ENCODE measurements at regions not wholly inside any gene's neighbourhood (a gene's known extent, or its start where the extent isn't known, plus 50 kb on each side); places are given as distances from the start of the nearest gene placed in this dataset.

GRCh38 chr2:163518762-163519161, 217.0 kb downstream of the FIGN start:
- Histone ChIP-seq H3K18ac (ENCODE audit: low read length) (no peak overlapping the region), H4K8ac (ENCODE audit: low read depth, low read length) (no peak overlapping the region), H2BK120ac (ENCODE audit: insufficient read depth, low read length, poor library complexity) (no peak overlapping the region), H3K36me3 (ENCODE audit: control insufficient read depth in 1 of 2, insufficient read depth in 2 of 2, low read length in 2 of 2) (no peaks in the 10 kb centered on the region), H2AK5ac (ENCODE audit: low read length) (no peak overlapping the region), H3K9me3 (ENCODE audit: insufficient read depth, low read depth, low read length) (no peaks in the 10 kb centered on the region), H3K79me1 (ENCODE audit: low read length) (no peaks in the 10 kb centered on the region), H3K79me2 (ENCODE audit: control insufficient read depth, insufficient read depth, low read length, poor library complexity) (no peaks in the 10 kb centered on the region), H2BK5ac (ENCODE audit: low read depth, low read length, poor library complexity) (no peak overlapping the region), H3K27ac (ENCODE audit: low read depth, low read length) (no peak overlapping the region), H3K4me1 (ENCODE audit: control insufficient read depth in 1 of 2, insufficient read depth in 2 of 2, low read length in 2 of 2) (no peaks in the 10 kb centered on the region), H3K4ac (ENCODE audit: low read depth, low read length) (no peak overlapping the region), H3K9ac (ENCODE audit: low read length) (no peak overlapping the region), H3K27me3 (ENCODE audit: insufficient read depth, low read length) (no peaks in the 10 kb centered on the region), H4K12ac (ENCODE audit: low read depth, low read length) (no peak overlapping the region), H3K23ac (ENCODE audit: low read length) (no peak overlapping the region), H3K14ac (ENCODE audit: low read length) (no peak overlapping the region), H4K91ac (ENCODE audit: low read depth, low read length) (no peak overlapping the region), H3K4me3 (ENCODE audit: low read depth, low read length) (no peak overlapping the region), H2BK12ac (ENCODE audit: low read length) (no peak overlapping the region), H2AFZ (ENCODE audit: insufficient read depth, low read length, poor library complexity) (no peak overlapping the region), H3K4me2 (ENCODE audit: low read length) (no peak overlapping the region)
- WGBS (ENCODE audit: extremely low coverage, insufficient coverage, insufficient read length) = no CpG with 5 or more reads among the region's 2 CpGs
- no peak for DNase-seq

- no peak for DNase-seq
- Histone ChIP-seq H3K4ac (ENCODE audit: low read depth, low read length) (no peak overlapping the region), H3K27ac (ENCODE audit: low read depth, low read length) (no peak overlapping the region), H3K4me3 (ENCODE audit: low read depth, low read length) (no peak overlapping the region), H3K79me2 (ENCODE audit: control insufficient read depth, insufficient read depth, low read length, poor library complexity) (no peaks in the 10 kb centered on the region), H3K27me3 (ENCODE audit: insufficient read depth, low read length) (no peaks in the 10 kb centered on the region), H3K18ac (ENCODE audit: low read length) (no peak overlapping the region), H3K14ac (ENCODE audit: low read length) (no peak overlapping the region), H3K36me3 (ENCODE audit: control insufficient read depth in 1 of 2, insufficient read depth in 2 of 2, low read length in 2 of 2) (no peaks in the 10 kb centered on the region), H2AFZ (ENCODE audit: insufficient read depth, low read length, poor library complexity) (no peak overlapping the region), H3K79me1 (ENCODE audit: low read length) (no peaks in the 10 kb centered on the region), H2BK120ac (ENCODE audit: insufficient read depth, low read length, poor library complexity) (no peak overlapping the region), H3K23ac (ENCODE audit: low read length) (no peak overlapping the region), H2AK5ac (ENCODE audit: low read length) (no peak overlapping the region), H2BK5ac (ENCODE audit: low read depth, low read length, poor library complexity) (no peak overlapping the region), H4K91ac (ENCODE audit: low read depth, low read length) (no peak overlapping the region), H2BK12ac (ENCODE audit: low read length) (no peak overlapping the region), H3K9me3 (ENCODE audit: insufficient read depth, low read depth, low read length) (no peaks in the 10 kb centered on the region), H4K12ac (ENCODE audit: low read depth, low read length) (no peak overlapping the region), H4K8ac (ENCODE audit: low read depth, low read length) (no peak overlapping the region), H3K9ac (ENCODE audit: low read length) (no peak overlapping the region), H3K4me2 (ENCODE audit: low read length) (no peak overlapping the region), H3K4me1 (ENCODE audit: control insufficient read depth in 1 of 2, insufficient read depth in 2 of 2, low read length in 2 of 2) (no peaks in the 10 kb centered on the region)
Measured at GRCh38 chr2:163515836-163516235, 220.0 kb downstream of the FIGN start.

- no CpG with 5 or more reads among the region's 3 CpGs for WGBS (ENCODE audit: extremely low coverage, insufficient coverage, insufficient read length)
- Histone ChIP-seq H4K8ac (ENCODE audit: low read depth, low read length) (no peak overlapping the region), H3K27me3 (ENCODE audit: insufficient read depth, low read length) (no peaks in the 10 kb centered on the region)
Measured at GRCh38 chr2:163505281-163505680, 230.5 kb downstream of the FIGN start.

GRCh38 chr2:163493359-163494298, 242.2 kb downstream of the FIGN start:
- Histone ChIP-seq H3K4me1 (ENCODE audit: control insufficient read depth in 1 of 2, insufficient read depth in 2 of 2, low read length in 2 of 2) (no peaks in the 10 kb centered on the region), H2BK120ac (ENCODE audit: insufficient read depth, low read length, poor library complexity) (no peak overlapping the region), H2BK12ac (ENCODE audit: low read length) (no peak overlapping the region), H3K18ac (ENCODE audit: low read length) (no peak overlapping the region), H2AFZ (ENCODE audit: insufficient read depth, low read length, poor library complexity) (no peak overlapping the region), H3K23ac (ENCODE audit: low read length) (no peak overlapping the region), H3K79me1 (ENCODE audit: low read length) (no peaks in the 10 kb centered on the region), H3K9me3 (ENCODE audit: insufficient read depth, low read depth, low read length) (peaks cover 4% of the 10 kb centered on the region), H3K27ac (ENCODE audit: low read depth, low read length) (no peak overlapping the region), H3K4me3 (ENCODE audit: low read depth, low read length) (no peak overlapping the region), H3K4ac (ENCODE audit: low read depth, low read length) (no peak overlapping the region), H3K79me2 (ENCODE audit: control insufficient read depth, insufficient read depth, low read length, poor library complexity) (no peaks in the 10 kb centered on the region), H3K4me2 (ENCODE audit: low read length) (no peak overlapping the region), H3K14ac (ENCODE audit: low read length) (no peak overlapping the region), H3K27me3 (ENCODE audit: insufficient read depth, low read length) (no peaks in the 10 kb centered on the region), H2AK5ac (ENCODE audit: low read length) (no peak overlapping the region), H4K8ac (ENCODE audit: low read depth, low read length) (no peak overlapping the region), H4K12ac (ENCODE audit: low read depth, low read length) (no peak overlapping the region), H4K91ac (ENCODE audit: low read depth, low read length) (no peak overlapping the region), H2BK5ac (ENCODE audit: low read depth, low read length, poor library complexity) (no peak overlapping the region), H3K9ac (ENCODE audit: low read length) (no peak overlapping the region), H3K36me3 (ENCODE audit: control insufficient read depth in 1 of 2, insufficient read depth in 2 of 2, low read length in 2 of 2) (no peaks in the 10 kb centered on the region)
- DNase-seq = no peak
- WGBS (ENCODE audit: extremely low coverage, insufficient coverage, insufficient read length) = no CpG with 5 or more reads among the region's 13 CpGs

More at GRCh38 chr2:163505281-163505680, 230.5 kb downstream of the FIGN start:
- H3K9me3 ChIP-seq (ENCODE audit: insufficient read depth, low read depth, low read length) = no peaks in the 10 kb centered on the region
- H4K91ac ChIP-seq (ENCODE audit: low read depth, low read length) = no peak overlapping the region
- H3K79me2 ChIP-seq (ENCODE audit: control insufficient read depth, insufficient read depth, low read length, poor library complexity) = no peaks in the 10 kb centered on the region
- H2AK5ac ChIP-seq (ENCODE audit: low read length) = no peak overlapping the region
- no peak overlapping the region for H3K4me3 ChIP-seq (ENCODE audit: low read depth, low read length)
- H2BK5ac ChIP-seq (ENCODE audit: low read depth, low read length, poor library complexity) = no peak overlapping the region
- DNase-seq = no peak
- H3K79me1 ChIP-seq (ENCODE audit: low read length) = no peaks in the 10 kb centered on the region
- no peak overlapping the region for H2BK120ac ChIP-seq (ENCODE audit: insufficient read depth, low read length, poor library complexity)
- no peak overlapping the region for H4K12ac ChIP-seq (ENCODE audit: low read depth, low read length)
- H3K23ac ChIP-seq (ENCODE audit: low read length) = no peak overlapping the region
- no peak overlapping the region for H2AFZ ChIP-seq (ENCODE audit: insufficient read depth, low read length, poor library complexity)
- no peak overlapping the region for H2BK12ac ChIP-seq (ENCODE audit: low read length)
- H3K27ac ChIP-seq (ENCODE audit: low read depth, low read length) = no peak overlapping the region
- H3K18ac ChIP-seq (ENCODE audit: low read length) = no peak overlapping the region
- H3K4me2 ChIP-seq (ENCODE audit: low read length) = no peak overlapping the region
- H3K36me3 ChIP-seq (ENCODE audit: control insufficient read depth in 1 of 2, insufficient read depth in 2 of 2, low read length in 2 of 2) = no peaks in the 10 kb centered on the region
- no peak overlapping the region for H3K4ac ChIP-seq (ENCODE audit: low read depth, low read length)
- H3K4me1 ChIP-seq (ENCODE audit: control insufficient read depth in 1 of 2, insufficient read depth in 2 of 2, low read length in 2 of 2) = no peaks in the 10 kb centered on the region
- H3K9ac ChIP-seq (ENCODE audit: low read length) = no peak overlapping the region
- H3K14ac ChIP-seq (ENCODE audit: low read length) = no peak overlapping the region
